ENCODE measurements at regions not wholly inside any gene's neighbourhood (a gene's known extent, or its start where the extent isn't known, plus 50 kb on each side); places are given as distances from the start of the nearest gene placed in this dataset.

DNA sequence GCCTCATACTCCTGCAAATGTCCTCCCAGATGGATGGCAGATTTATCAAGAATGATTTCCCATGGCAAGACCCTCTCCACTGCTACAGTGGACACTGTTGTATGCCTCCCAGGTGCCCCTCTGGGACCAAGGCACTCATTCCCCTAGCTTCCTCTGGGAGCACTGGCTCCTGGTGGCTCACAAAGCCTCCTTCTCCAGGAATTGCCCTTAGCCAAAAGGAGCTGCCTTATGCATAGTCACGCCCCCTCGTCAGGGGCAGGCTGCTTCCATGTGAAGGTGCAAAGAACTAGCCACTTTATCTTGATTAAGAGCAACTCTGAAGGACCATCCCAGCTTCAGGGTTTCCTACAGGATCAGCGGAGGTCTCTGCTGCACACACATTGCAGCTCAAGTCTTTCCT, 358.1 kb downstream of the CDK5RAP2 start:
- TF ChIP-seq, protein P1, sequence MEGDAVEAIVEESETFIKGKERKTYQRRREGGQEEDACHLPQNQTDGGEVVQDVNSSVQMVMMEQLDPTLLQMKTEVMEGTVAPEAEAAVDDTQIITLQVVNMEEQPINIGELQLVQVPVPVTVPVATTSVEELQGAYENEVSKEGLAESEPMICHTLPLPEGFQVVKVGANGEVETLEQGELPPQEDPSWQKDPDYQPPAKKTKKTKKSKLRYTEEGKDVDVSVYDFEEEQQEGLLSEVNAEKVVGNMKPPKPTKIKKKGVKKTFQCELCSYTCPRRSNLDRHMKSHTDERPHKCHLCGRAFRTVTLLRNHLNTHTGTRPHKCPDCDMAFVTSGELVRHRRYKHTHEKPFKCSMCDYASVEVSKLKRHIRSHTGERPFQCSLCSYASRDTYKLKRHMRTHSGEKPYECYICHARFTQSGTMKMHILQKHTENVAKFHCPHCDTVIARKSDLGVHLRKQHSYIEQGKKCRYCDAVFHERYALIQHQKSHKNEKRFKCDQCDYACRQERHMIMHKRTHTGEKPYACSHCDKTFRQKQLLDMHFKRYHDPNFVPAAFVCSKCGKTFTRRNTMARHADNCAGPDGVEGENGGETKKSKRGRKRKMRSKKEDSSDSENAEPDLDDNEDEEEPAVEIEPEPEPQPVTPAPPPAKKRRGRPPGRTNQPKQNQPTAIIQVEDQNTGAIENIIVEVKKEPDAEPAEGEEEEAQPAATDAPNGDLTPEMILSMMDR (IDR thresholded peaks at IDR 0.05; ENCODE audit: low read depth, low read length), result no peak
- TF ChIP-seq EZH2phosphoT487 (IDR thresholded peaks at IDR 0.05; ENCODE audit: low read depth), result no peak

Measured in OCI-LY3 (cell line).